ENCODE measurements at regions not wholly inside any gene's neighbourhood (a gene's known extent, or its start where the extent isn't known, plus 50 kb on each side); places are given as distances from the start of the nearest gene placed in this dataset.

- POLR2A ChIA-PET, result no interaction called here
- no peak for DNase-seq
- H3K9me3 ChIP-seq, result peaks cover 14% of the 10 kb centered on the region
- H3K79me2 ChIP-seq (ENCODE audit: insufficient read depth), result no peaks in the 10 kb centered on the region
- no peak overlapping the region for H3K4me2 ChIP-seq
- H3K27me3 ChIP-seq (ENCODE audit: insufficient read depth), result no peaks in the 10 kb centered on the region
- CTCF ChIA-PET, result interaction anchor here (1.0 kb wide), 1 partner anchor 19 kb away, joined by 4 read pairs; no protein-coding TSS in a partner anchor
- TF ChIP-seq RFX5 (IDR thresholded peaks at IDR 0.05; ENCODE audit: low read length) (no peak), ELF1 (IDR thresholded peaks at IDR 0.05) (no peak), FOSL2 (IDR thresholded peaks at IDR 0.05; ENCODE audit: borderline replicate concordance, low read depth) (no peak), CHD2 (IDR thresholded peaks at IDR 0.05; ENCODE audit: low read length, partially characterized antibody) (no peak), TAF1 (IDR thresholded peaks at IDR 0.05; ENCODE audit: borderline replicate concordance, low read depth, low read length) (no peak), EP300 (IDR thresholded peaks at IDR 0.05; ENCODE audit: borderline replicate concordance in 1 of 2, low read depth in 1 of 2, low read length in 1 of 2) (no peak), EZH2phosphoT487 (IDR thresholded peaks at IDR 0.05; ENCODE audit: borderline replicate concordance, low read depth) (no peak)
- TF ChIP-seq, protein P1, sequence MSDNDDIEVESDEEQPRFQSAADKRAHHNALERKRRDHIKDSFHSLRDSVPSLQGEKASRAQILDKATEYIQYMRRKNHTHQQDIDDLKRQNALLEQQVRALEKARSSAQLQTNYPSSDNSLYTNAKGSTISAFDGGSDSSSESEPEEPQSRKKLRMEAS (IDR thresholded peaks at IDR 0.05; ENCODE audit: low read depth), result no peak
- H3K4me3 ChIP-seq (ENCODE audit: low read depth in 2 of 2, low read length in 1 of 2), result no peak overlapping the region
- no peak overlapping the region for H2AFZ ChIP-seq (ENCODE audit: low read depth)
- no peaks in the 10 kb centered on the region for H4K20me1 ChIP-seq (ENCODE audit: insufficient read depth)
- H3K4me1 ChIP-seq (ENCODE audit: control insufficient read depth in 1 of 2, insufficient read depth in 2 of 2, low read depth in 1 of 2, low read length in 1 of 2), result no peaks in the 10 kb centered on the region
- H3K36me3 ChIP-seq (replicated peaks in 1 of 2; ENCODE audit: control insufficient read depth in 1 of 2, insufficient read depth in 2 of 2, low read length in 1 of 2), result no peaks in the 10 kb centered on the region
- no peak overlapping the region for H3K9ac ChIP-seq
- no peaks in the 10 kb centered on the region for H3K9me2 ChIP-seq
- H3K27ac ChIP-seq (ENCODE audit: low read depth in 2 of 2, low read length in 1 of 2), result no peak overlapping the region
- WGBS (ENCODE audit: low lambda C conversion rate), result no CpG with 5 or more reads among the region's 1 CpG
- H3F3A ChIP-seq (replicated peaks; ENCODE audit: insufficient read depth), result no peaks in the 10 kb centered on the region
Observed at GRCh38 chr17:52678211-52678610, 519.7 kb upstream of the CA10 start.

DNA sequence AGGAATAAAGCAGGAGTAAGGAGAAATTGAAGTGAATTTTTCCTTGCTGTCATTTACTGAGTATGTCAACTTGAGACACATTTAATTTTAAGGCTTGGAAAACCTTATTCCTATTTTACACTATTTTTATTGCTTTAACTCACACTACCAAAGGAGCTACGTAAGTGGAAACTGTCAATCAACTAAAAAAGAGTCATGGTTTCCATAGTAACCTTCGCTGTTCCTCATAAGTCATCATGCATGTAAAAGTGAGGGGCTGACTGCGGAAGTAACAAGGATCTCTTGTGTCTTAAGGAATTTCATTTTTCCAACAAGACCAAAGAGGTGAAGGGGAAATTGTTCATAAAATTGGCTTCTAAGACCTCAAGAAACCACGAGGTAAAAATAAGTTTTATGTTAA lies 516.2 kb upstream of the CA10 start:
- Histone ChIP-seq H3K9me3 (peaks cover 11% of the 10 kb centered on the region; the same call in 1 of the 2 replicates), H3K9me2 (no peaks in the 10 kb centered on the region), H3K9ac (no peak overlapping the region), H3K79me2 (ENCODE audit: insufficient read depth) (no peaks in the 10 kb centered on the region), H3K27ac (ENCODE audit: low read depth in 2 of 2, low read length in 1 of 2) (no peak overlapping the region), H3K4me3 (ENCODE audit: low read depth in 2 of 2, low read length in 1 of 2) (no peak overlapping the region), H3K4me2 (no peak overlapping the region), H3K27me3 (ENCODE audit: insufficient read depth) (no peaks in the 10 kb centered on the region), H2AFZ (ENCODE audit: low read depth) (no peak overlapping the region), H3K36me3 (replicated peaks in 1 of 2; ENCODE audit: control insufficient read depth in 1 of 2, insufficient read depth in 2 of 2, low read length in 1 of 2) (no peaks in the 10 kb centered on the region), H3F3A (replicated peaks; ENCODE audit: insufficient read depth) (no peaks in the 10 kb centered on the region), H3K4me1 (ENCODE audit: control insufficient read depth in 1 of 2, insufficient read depth in 2 of 2, low read depth in 1 of 2, low read length in 1 of 2) (no peaks in the 10 kb centered on the region), H4K20me1 (ENCODE audit: insufficient read depth) (no peaks in the 10 kb centered on the region)
- DNase-seq, result no peak
- POLR2A ChIA-PET, result no interaction called here
- CTCF ChIA-PET, result no interaction called here
- TF ChIP-seq GATA2 (CRISPR knock-in tag; IDR thresholded peaks at IDR 0.05) (no peak), JUND (IDR thresholded peaks at IDR 0.05) (no peak), ELF1 (IDR thresholded peaks at IDR 0.05) (no peak), NRF1 (IDR thresholded peaks at IDR 0.05; ENCODE audit: low read depth, low read length) (no peak), FOXJ3 (CRISPR knock-in tag; IDR thresholded peaks at IDR 0.05) (no peak)
- WGBS (ENCODE audit: low lambda C conversion rate), result 27% methylated on average over 4 of the region's 4 CpGs

DNA sequence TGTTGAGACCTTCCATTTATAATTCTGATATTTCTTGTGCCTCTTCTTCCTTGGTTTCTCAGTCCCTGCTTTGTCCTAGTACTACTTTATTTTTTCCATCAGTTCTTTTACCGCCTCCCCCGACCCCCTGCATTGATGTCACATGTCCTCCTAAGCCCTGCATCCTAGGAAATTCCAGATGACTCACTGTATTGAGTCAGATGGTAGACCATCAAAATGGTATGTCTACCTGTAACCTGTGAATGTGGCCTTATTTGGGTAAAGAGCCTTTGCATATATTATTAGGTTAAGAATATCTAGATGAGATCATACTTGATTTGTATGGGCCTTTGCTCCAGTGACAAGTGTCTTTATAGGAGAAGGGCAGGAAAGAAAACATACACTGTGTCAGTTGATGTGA lies 515.3 kb upstream of the CA10 start:
- H4K20me1 ChIP-seq (ENCODE audit: insufficient read depth), result no peaks in the 10 kb centered on the region
- no peaks in the 10 kb centered on the region for H3K4me1 ChIP-seq (ENCODE audit: control insufficient read depth in 1 of 2, insufficient read depth in 2 of 2, low read depth in 1 of 2, low read length in 1 of 2)
- H3K36me3 ChIP-seq (replicated peaks in 1 of 2; ENCODE audit: control insufficient read depth in 1 of 2, insufficient read depth in 2 of 2, low read length in 1 of 2), result no peaks in the 10 kb centered on the region
- WGBS (ENCODE audit: low lambda C conversion rate), result 9% methylated on average over 2 of the region's 2 CpGs
- H3K9ac ChIP-seq, result no peak overlapping the region
- CTCF ChIA-PET, result no interaction called here
- H3K4me3 ChIP-seq (ENCODE audit: low read depth in 2 of 2, low read length in 1 of 2), result no peak overlapping the region
- no peaks in the 10 kb centered on the region for H3F3A ChIP-seq (replicated peaks; ENCODE audit: insufficient read depth)
- H3K27ac ChIP-seq (ENCODE audit: low read depth in 2 of 2, low read length in 1 of 2), result no peak overlapping the region
- no peaks in the 10 kb centered on the region for H3K9me2 ChIP-seq
- DNase-seq, result no peak
- H3K4me2 ChIP-seq, result no peak overlapping the region
- peaks cover 2% of the 10 kb centered on the region; the same call in 1 of the 2 replicates for H3K9me3 ChIP-seq
- H3K79me2 ChIP-seq (ENCODE audit: insufficient read depth), result no peaks in the 10 kb centered on the region
- POLR2A ChIA-PET, result no interaction called here
- no peaks in the 10 kb centered on the region for H3K27me3 ChIP-seq (ENCODE audit: insufficient read depth)
- no peak overlapping the region for H2AFZ ChIP-seq (ENCODE audit: low read depth)
- TF ChIP-seq REST (IDR thresholded peaks at IDR 0.05; ENCODE audit: low read depth, low read length) (no peak), NRF1 (IDR thresholded peaks at IDR 0.05; ENCODE audit: low read depth, low read length) (no peak), YY1 (IDR thresholded peaks at IDR 0.05; ENCODE audit: low read depth) (no peak), MEF2A (IDR thresholded peaks at IDR 0.05; ENCODE audit: borderline replicate concordance, low read depth) (no peak), IRF3 (IDR thresholded peaks at IDR 0.05; ENCODE audit: low read depth, low read length) (no peak), EZH2phosphoT487 (IDR thresholded peaks at IDR 0.05; ENCODE audit: borderline replicate concordance, low read depth) (no peak)
- TF ChIP-seq, protein P2, sequence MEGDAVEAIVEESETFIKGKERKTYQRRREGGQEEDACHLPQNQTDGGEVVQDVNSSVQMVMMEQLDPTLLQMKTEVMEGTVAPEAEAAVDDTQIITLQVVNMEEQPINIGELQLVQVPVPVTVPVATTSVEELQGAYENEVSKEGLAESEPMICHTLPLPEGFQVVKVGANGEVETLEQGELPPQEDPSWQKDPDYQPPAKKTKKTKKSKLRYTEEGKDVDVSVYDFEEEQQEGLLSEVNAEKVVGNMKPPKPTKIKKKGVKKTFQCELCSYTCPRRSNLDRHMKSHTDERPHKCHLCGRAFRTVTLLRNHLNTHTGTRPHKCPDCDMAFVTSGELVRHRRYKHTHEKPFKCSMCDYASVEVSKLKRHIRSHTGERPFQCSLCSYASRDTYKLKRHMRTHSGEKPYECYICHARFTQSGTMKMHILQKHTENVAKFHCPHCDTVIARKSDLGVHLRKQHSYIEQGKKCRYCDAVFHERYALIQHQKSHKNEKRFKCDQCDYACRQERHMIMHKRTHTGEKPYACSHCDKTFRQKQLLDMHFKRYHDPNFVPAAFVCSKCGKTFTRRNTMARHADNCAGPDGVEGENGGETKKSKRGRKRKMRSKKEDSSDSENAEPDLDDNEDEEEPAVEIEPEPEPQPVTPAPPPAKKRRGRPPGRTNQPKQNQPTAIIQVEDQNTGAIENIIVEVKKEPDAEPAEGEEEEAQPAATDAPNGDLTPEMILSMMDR (IDR thresholded peaks at IDR 0.05), result no peak
